ENCODE measurements at regions not wholly inside any gene's neighbourhood (a gene's known extent, or its start where the extent isn't known, plus 50 kb on each side); places are given as distances from the start of the nearest gene placed in this dataset.

- no peak for DNase-seq
Measured at GRCh38 chr10:47107007-47107747, 192.8 kb upstream of the GDF10 start.

GRCh38 chr10:47109906-47110305 is 190.1 kb upstream of the GDF10 start:
- DNase-seq: no peak

GRCh38 chr10:47111329-47111862 is 188.6 kb upstream of the GDF10 start:
- no peak for DNase-seq

- DNase-seq: no peak
Measured at GRCh38 chr10:47112612-47113011, 187.4 kb upstream of the GDF10 start.

GRCh38 chr10:47113907-47114500 is 186.0 kb upstream of the GDF10 start:
- DNase-seq: no peak

- no peak for DNase-seq
Measured at GRCh38 chr10:47114680-47115186, 185.3 kb upstream of the GDF10 start.

- no peak for DNase-seq
Measured at GRCh38 chr10:47115322-47115721, 184.7 kb upstream of the GDF10 start.

GRCh38 chr10:47116445-47116844 is 183.6 kb upstream of the GDF10 start:
- DNase-seq: no peak

GRCh38 chr10:47118326-47118725 is 181.7 kb upstream of the GDF10 start:
- DNase-seq: no peak

- DNase-seq: no peak
Measured at GRCh38 chr10:47121336-47121735, 178.7 kb upstream of the GDF10 start.

- no peak for DNase-seq
Measured at GRCh38 chr10:47123716-47124288, 176.2 kb upstream of the GDF10 start.

GRCh38 chr10:47127188-47127785 is 172.7 kb upstream of the GDF10 start:
- no peak for DNase-seq

- no peak for DNase-seq
Measured at GRCh38 chr10:47130491-47130890, 169.5 kb upstream of the GDF10 start.

GRCh38 chr10:47133871-47134570 is 166.0 kb upstream of the GDF10 start:
- DNase-seq: peak in 1 of 2 donors; percentile 23

- DNase-seq: no peak
Measured at GRCh38 chr10:47136866-47137265, 163.1 kb upstream of the GDF10 start.

- no peak for DNase-seq
Measured at GRCh38 chr10:47137311-47137851, 162.6 kb upstream of the GDF10 start.

- no peak for DNase-seq
Measured at GRCh38 chr10:47139121-47139520, 160.9 kb upstream of the GDF10 start.

GRCh38 chr10:47140761-47141348 is 159.1 kb upstream of the GDF10 start:
- no peak for DNase-seq

- no peak for DNase-seq
Measured at GRCh38 chr10:47141349-47141748, 158.6 kb upstream of the GDF10 start.

- no peak for DNase-seq
Measured at GRCh38 chr10:47143072-47143471, 156.9 kb upstream of the GDF10 start.

- no peak for DNase-seq
Measured at GRCh38 chr10:47143473-47143872, 156.5 kb upstream of the GDF10 start.

GRCh38 chr10:47144525-47144924 is 155.5 kb upstream of the GDF10 start:
- no peak for DNase-seq
